PC-3 (cell line): ENCODE measurements at regions not wholly inside any gene's neighbourhood (a gene's known extent, or its start where the extent isn't known, plus 50 kb on each side); places are given as distances from the start of the nearest gene placed in this dataset.

Source experiments
- ATAC-seq: fragments of 200-7000 bp; cut with Tn5 transposase; 2 replicates; pipeline ENCODE4 v1.9.1; 2020; ENCODE audit warnings: mild to moderate bottlenecking, moderate library complexity
- BruUV-seq: library from RNA; stranded (reverse); fragments of 400-500 nt; replicated peaks from 2 replicates; lab custom pipeline; 2021; lab: Mats Ljungman, UMichigan
- CTCF ChIA-PET: fragments of 300-600 bp; sonication (Branson Sonifier 250); formaldehyde crosslinking; loops from one replicate; lab custom pipeline; 2022; ENCODE audit warnings: antibody characterized with exemption; lab: Charles Lee
- POLR2A ChIA-PET: fragments of 300-600 bp; sonication (Branson Sonifier 250); formaldehyde crosslinking; loops from one replicate; lab custom pipeline; 2022; ENCODE audit warnings: antibody characterized with exemption; ENCODE audit not compliant: unreplicated experiment; lab: Charles Lee
- DNase-seq: peaks from one replicate; pipeline ENCODE4 v3.0.0-alpha.2; 2015
- H2AFZ ChIP-seq: fragments of 300-600 bp; sonication (generic); 2 replicates; pipeline ENCODE4 v1.6.0; 2016; ENCODE audit warnings: antibody characterized with exemption, low read length
- H3F3A ChIP-seq: fragments of 300-600 bp; sonication (generic); one replicate; pipeline ENCODE4 v1.6.0; 2017; ENCODE audit warnings: antibody characterized with exemption, low read length, control low read depth, mild to moderate bottlenecking; ENCODE audit not compliant: unreplicated experiment
- H3K27ac ChIP-seq: fragments of 300-600 bp; sonication (generic); 2 replicates; pipeline ENCODE4 v1.5.1; 2016; ENCODE audit warnings: mild to moderate bottlenecking, low read length
- H3K27me3 ChIP-seq: fragments of 300-600 bp; sonication (generic); 2 replicates; pipeline ENCODE4 v1.6.1; 2016; ENCODE audit warnings: low read length, mixed read lengths
- H3K36me3 ChIP-seq: fragments of 300-600 bp; sonication (generic); 2 replicates; pipeline ENCODE4 v1.6.1; 2016; ENCODE audit warnings: low read depth, mixed run types, low read length, mixed read lengths
- H3K4me1 ChIP-seq: fragments of 300-600 bp; sonication (generic); 2 replicates; pipeline ENCODE4 v1.5.1; 2016; ENCODE audit warnings: low read length; ENCODE audit not compliant: insufficient read depth
- H3K4me2 ChIP-seq: fragments of 300-600 bp; sonication (generic); 2 replicates; pipeline ENCODE4 v1.6.0; 2016; ENCODE audit warnings: low read length
- H3K4me3 ChIP-seq: fragments of 300-600 bp; sonication (generic); 2 replicates; pipeline ENCODE4 v1.5.1; 2016; ENCODE audit warnings: mild to moderate bottlenecking, low read length, mixed read lengths
- H3K79me2 ChIP-seq: fragments of 300-600 bp; sonication (generic); 2 replicates; pipeline ENCODE4 v1.6.1; 2017; ENCODE audit warnings: low read length, mixed read lengths
- H3K9ac ChIP-seq: fragments of 300-600 bp; sonication (generic); 2 replicates; pipeline ENCODE4 v1.6.0; 2016; ENCODE audit warnings: mild to moderate bottlenecking, low read length
- H3K9me2 ChIP-seq: fragments of 300-600 bp; sonication (generic); replicated peaks from 2 replicates; pipeline ENCODE4 v1.6.1; 2016; ENCODE audit warnings: mixed run types, low read length, mixed read lengths
- H3K9me3 ChIP-seq: fragments of 300-600 bp; sonication (generic); 2 replicates; pipeline ENCODE4 v1.6.1; 2016; ENCODE audit warnings: low read length, mixed read lengths
- H4K20me1 ChIP-seq: fragments of 300-600 bp; sonication (generic); 2 replicates; pipeline ENCODE4 v1.6.1; 2016; ENCODE audit warnings: low read length, mixed read lengths
- EZH2 ChIP-seq: fragments of 300-600 bp; sonication (generic); IDR thresholded peaks from one replicate; pipeline ENCODE4 v1.6.1; 2017; ENCODE audit warnings: antibody characterized with exemption, mild to moderate bottlenecking, low read length; ENCODE audit not compliant: unreplicated experiment
- EZH2phosphoT487 ChIP-seq: fragments of 300-600 bp; sonication (generic); IDR thresholded peaks from 2 replicates; pipeline ENCODE4 v1.6.1; 2018; ENCODE audit warnings: mild to moderate bottlenecking, antibody characterized with exemption, low read length, borderline replicate concordance
- intact Hi-C: fragments of 100-400 bp; cut with micrococcal nuclease; formaldehyde crosslinking; loops from 2 replicates; pipeline ENCODE4 v1.9.0; 2023
- TF ChIP-seq, protein P1 (sequence below): fragments of 300-600 bp; sonication (generic); conservative IDR thresholded peaks from 2 replicates; pipeline ENCODE4 v1.5.1; 2017; ENCODE audit warnings: antibody characterized with exemption, low read depth, mild to moderate bottlenecking, low read length

DNA sequence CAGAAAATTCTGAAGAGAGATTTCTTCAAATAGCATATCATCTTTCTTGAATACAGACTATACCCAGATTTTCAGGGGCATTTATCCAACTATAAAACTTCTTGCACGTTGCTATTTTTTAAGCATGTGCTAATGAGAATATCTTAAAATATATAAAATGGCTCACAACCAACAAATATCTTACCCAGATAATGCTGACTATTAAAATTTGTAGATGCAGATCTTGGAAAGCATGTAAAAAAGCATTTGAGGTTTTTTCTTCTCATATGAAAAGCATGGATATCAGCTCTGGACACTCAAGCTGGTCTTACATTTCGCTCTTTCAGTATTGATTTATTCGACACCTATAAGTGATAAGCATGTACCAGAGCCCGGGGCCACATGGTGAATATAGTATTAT lies 1187.7 kb upstream of the ADGRL4 start:
- Histone ChIP-seq H3K4me1 (no peaks in the 10 kb centered on the region), H3K36me3 (no peaks in the 10 kb centered on the region), H3K27me3 (no peaks in the 10 kb centered on the region), H3K9me3 (no peaks in the 10 kb centered on the region), H3K79me2 (no peaks in the 10 kb centered on the region), H2AFZ (no peak overlapping the region), H3K9ac (no peak overlapping the region), H3F3A (no peaks in the 10 kb centered on the region), H3K4me3 (no peak overlapping the region), H3K4me2 (no peak overlapping the region), H3K27ac (no peak overlapping the region), H4K20me1 (no peaks in the 10 kb centered on the region), H3K9me2 (no peaks in the 10 kb centered on the region)
- DNase-seq (no peak), ATAC-seq (no peak)
- intact Hi-C loops: no loop called here
- ChIA-PET CTCF (no interaction called here), POLR2A (no interaction called here)
- no peak for TF ChIP-seq EZH2phosphoT487
- no peak for TF ChIP-seq EZH2
- TF ChIP-seq, protein P1, sequence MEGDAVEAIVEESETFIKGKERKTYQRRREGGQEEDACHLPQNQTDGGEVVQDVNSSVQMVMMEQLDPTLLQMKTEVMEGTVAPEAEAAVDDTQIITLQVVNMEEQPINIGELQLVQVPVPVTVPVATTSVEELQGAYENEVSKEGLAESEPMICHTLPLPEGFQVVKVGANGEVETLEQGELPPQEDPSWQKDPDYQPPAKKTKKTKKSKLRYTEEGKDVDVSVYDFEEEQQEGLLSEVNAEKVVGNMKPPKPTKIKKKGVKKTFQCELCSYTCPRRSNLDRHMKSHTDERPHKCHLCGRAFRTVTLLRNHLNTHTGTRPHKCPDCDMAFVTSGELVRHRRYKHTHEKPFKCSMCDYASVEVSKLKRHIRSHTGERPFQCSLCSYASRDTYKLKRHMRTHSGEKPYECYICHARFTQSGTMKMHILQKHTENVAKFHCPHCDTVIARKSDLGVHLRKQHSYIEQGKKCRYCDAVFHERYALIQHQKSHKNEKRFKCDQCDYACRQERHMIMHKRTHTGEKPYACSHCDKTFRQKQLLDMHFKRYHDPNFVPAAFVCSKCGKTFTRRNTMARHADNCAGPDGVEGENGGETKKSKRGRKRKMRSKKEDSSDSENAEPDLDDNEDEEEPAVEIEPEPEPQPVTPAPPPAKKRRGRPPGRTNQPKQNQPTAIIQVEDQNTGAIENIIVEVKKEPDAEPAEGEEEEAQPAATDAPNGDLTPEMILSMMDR: no peak
- BruUV-seq: no TSS peak

DNA sequence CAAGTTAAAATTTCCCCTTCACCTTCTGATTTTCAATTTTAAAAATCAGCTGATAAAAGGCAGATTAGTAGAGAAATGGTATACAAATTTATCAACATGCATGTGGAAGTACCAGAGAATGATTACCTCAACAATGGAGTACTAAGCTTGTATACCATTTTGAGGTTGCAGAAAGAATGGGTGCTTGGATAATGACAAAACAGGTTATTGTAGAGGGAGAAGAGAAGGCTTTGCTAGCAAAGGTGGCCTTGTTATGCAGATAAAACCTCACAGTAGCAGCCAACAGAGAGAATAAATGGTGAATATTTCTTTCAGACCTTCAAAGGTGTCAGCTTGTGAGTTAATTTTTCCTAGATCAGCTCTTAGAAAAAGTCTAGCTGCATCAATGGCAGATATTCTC lies 1174.9 kb upstream of the ADGRL4 start:
- Histone ChIP-seq H3K9ac (no peak overlapping the region), H3K4me3 (no peak overlapping the region), H3K27ac (no peak overlapping the region), H3K9me2 (no peaks in the 10 kb centered on the region), H4K20me1 (no peaks in the 10 kb centered on the region), H3K9me3 (no peaks in the 10 kb centered on the region), H3K4me2 (no peak overlapping the region), H3K27me3 (no peaks in the 10 kb centered on the region), H2AFZ (no peak overlapping the region), H3K36me3 (no peaks in the 10 kb centered on the region), H3F3A (no peaks in the 10 kb centered on the region), H3K4me1 (no peaks in the 10 kb centered on the region), H3K79me2 (no peaks in the 10 kb centered on the region)
- CTCF ChIA-PET: no interaction called here
- intact Hi-C loops: no loop called here
- BruUV-seq: no TSS peak
- POLR2A ChIA-PET: no interaction called here
- DNase-seq (no peak), ATAC-seq (no peak)
- TF ChIP-seq, protein P1: no peak
- no peak for TF ChIP-seq EZH2
- no peak for TF ChIP-seq EZH2phosphoT487

DNA sequence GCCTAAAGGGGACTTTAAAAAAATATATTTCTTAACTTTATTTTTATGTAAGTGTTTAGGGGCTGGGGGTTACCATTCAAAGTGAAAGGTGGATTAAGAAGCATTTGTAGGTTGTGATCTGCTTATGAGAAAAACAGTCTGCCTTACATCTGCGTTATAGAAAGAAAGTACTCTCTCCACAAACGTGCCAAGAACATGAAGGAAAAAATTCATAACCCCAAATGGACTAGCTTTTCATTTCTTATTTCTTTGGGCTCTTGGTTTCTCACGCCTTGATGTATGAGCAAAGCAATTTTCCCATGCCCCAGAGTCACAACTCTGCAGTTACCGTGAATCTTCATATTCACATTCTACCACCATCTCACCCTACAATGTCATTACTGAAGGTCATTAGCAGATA lies 1165.1 kb upstream of the ADGRL4 start:
- Histone ChIP-seq H3K9me2 (no peaks in the 10 kb centered on the region), H4K20me1 (no peaks in the 10 kb centered on the region), H3K27me3 (no peaks in the 10 kb centered on the region), H3F3A (no peaks in the 10 kb centered on the region), H3K4me1 (no peaks in the 10 kb centered on the region), H3K4me3 (no peak overlapping the region), H3K9ac (no peak overlapping the region), H3K4me2 (no peak overlapping the region), H3K79me2 (no peaks in the 10 kb centered on the region), H3K27ac (no peak overlapping the region), H2AFZ (no peak overlapping the region), H3K9me3 (no peaks in the 10 kb centered on the region), H3K36me3 (no peaks in the 10 kb centered on the region)
- POLR2A ChIA-PET: no interaction called here
- no TSS peak for BruUV-seq
- DNase-seq: no peak
- ATAC-seq: no peak
- TF ChIP-seq EZH2phosphoT487: no peak
- CTCF ChIA-PET: no interaction called here
- intact Hi-C loops: no loop called here
